GM10266 (cell line): ENCODE measurements at regions not wholly inside any gene's neighbourhood (a gene's known extent, or its start where the extent isn't known, plus 50 kb on each side); places are given as distances from the start of the nearest gene placed in this dataset.

Source experiments
- DNase-seq: peaks from one replicate; pipeline ENCODE4 v3.0.0; 2012; ENCODE audit errors: extremely low spot score
- CTCF ChIP-seq: IDR thresholded peaks from 2 replicates; pipeline ENCODE4 v1.5.1; 2012; ENCODE audit warnings: mild to moderate bottlenecking, low read depth; ENCODE audit not compliant: control insufficient read depth, insufficient read depth; ENCODE audit errors: missing control alignments

DNA sequence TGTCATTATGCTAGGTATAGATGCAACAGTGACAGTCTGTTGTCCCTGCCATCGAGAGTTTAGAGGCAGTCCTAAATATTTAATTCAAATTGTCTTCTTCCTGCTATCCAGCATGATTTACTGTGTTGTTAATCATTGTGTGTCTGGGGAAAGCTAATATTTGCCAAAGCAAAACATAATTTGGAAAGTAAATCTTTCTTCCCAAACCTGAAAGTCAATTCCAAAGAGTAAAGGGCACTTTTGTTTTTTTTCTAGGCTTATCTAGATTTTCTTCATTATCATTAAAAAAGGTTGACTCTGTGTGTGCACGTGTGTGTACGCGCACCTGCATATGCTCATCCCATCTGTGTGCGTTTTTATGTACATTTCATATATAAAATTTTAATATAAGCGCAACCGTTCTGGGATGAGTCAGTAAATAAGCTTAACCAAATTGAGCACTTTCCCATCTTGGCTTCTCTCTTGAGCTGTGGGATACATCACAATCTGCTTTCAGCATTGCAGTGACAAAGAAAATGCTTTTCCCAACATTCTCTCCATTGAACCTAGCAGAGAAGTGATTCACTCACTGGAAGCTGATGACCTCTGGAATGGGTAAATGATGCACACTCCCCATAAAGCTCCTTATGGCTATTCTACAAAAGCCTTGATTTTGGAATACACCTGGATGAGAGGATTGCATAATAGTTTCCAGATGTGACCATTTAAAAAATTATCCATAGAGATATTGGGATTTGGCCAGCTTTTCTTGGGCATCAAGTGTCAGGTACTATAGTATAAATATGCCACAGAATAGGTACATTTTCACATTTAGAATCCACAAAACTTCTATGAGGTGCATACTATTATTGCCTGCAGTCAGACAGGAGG is 488.4 kb downstream of the ADCYAP1 start:
- no peak for TF ChIP-seq CTCF
- DNase-seq: no peak

DNA sequence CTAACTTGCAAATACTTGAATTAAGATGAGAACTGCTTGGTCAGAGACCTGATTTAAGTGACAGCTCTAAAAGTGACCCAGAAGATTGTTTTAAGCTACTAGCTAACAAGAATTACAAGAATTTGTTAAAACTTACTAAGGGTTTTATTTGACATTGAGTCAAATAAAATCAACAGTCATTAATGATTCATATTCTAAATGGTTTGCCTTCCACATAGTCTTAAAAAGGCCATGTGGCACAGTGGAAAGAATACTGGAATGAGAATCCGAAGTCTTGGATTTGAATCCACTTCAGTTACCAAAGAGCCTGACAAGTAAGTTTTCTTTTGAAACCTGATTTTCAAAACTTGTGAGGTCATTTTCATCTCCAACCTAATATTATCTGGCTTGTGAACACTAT is 489.3 kb downstream of the ADCYAP1 start:
- DNase-seq: no peak
- TF ChIP-seq CTCF: no peak

GRCh38 chr18:1394426-1394825 is 489.8 kb downstream of the ADCYAP1 start:
- no peak for TF ChIP-seq CTCF
- DNase-seq: no peak

- DNase-seq: no peak
- TF ChIP-seq CTCF: no peak
These were observed 490.3 kb downstream of the ADCYAP1 start for GRCh38 chr18:1394966-1395365.

- TF ChIP-seq CTCF: no peak
- no peak for DNase-seq
These were observed 503.7 kb downstream of the ADCYAP1 start for GRCh38 chr18:1408376-1408775.

DNA sequence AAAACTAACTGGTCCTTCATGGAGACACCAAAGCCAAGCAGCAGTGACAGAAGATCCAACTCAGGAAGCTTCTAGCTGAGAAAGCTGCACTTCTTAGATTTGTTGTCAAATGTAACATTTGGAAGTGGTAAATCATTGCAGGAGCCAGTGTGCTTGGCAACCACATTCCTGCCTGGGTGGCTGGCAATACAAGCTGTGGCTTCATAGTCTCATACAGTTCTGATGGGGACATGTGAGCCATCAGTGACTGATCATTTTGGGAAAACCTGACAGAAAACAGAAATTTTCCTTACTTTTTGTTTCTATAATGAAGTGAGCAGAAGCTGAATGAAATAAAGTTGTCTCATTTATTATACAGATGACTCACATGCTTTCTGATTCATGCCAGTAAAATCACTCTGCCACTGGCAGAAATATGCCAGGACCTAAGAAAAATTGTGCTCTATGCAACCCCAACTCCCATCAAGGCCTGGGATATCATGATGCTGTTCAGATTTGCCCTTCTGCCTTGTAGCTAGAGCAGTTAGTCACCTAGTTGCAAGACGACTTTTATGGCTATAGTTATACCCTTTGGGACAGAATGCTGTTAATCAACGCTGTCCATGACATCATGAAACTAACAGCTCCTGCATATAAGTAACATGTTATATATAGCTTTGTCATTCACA is 508.1 kb downstream of the ADCYAP1 start:
- no peak for TF ChIP-seq CTCF
- no peak for DNase-seq

DNA sequence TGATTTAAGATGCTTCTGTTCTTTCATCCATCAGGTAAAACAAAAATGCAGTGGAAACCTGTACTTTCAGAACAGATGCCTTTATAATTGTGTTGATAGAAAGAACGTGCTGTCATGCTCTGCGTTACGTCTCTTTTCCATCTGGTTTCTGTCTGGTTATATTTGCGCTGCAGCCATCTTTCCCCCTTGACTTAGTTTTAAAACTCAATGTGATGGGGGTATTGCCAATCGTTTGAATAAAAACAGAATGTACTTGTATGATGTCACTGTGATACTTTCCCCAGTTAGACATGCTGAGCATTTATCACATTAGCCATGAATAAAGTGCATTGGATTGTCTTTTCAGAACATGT is 508.6 kb downstream of the ADCYAP1 start:
- TF ChIP-seq CTCF: no peak
- no peak for DNase-seq
